RWPE2 (cell line): ENCODE measurements at regions not wholly inside any gene's neighbourhood (a gene's known extent, or its start where the extent isn't known, plus 50 kb on each side); places are given as distances from the start of the nearest gene placed in this dataset.
A peak's percentile ranks its signal among the peaks of the same experiment; 100 is the strongest.

ENCODE experiments used
- ATAC-seq: fragments of 200-7000 bp; cut with Tn5 transposase; 3 replicates; pipeline ENCODE4 v1.9.1; 2021; ENCODE audit warnings: low read depth
- DNase-seq: peaks from one replicate; pipeline ENCODE4 v3.0.0-alpha.2; 2020; ENCODE audit warnings: low spot score
- H3K27ac ChIP-seq: fragments of 450-650 bp; 2 replicates; pipeline ENCODE4 v1.5.1; 2017; ENCODE audit warnings: mild to moderate bottlenecking; ENCODE audit not compliant: poor library complexity, severe bottlenecking
- H3K27me3 ChIP-seq: fragments of 250-450 bp; sonication (Bioruptor Pico); 2 replicates; pipeline ENCODE4 v1.5.1; 2021; ENCODE audit warnings: mild to moderate bottlenecking, moderate library complexity; ENCODE audit not compliant: insufficient read depth, poor library complexity, severe bottlenecking
- H3K36me3 ChIP-seq: fragments of 250-450 bp; sonication (Bioruptor Pico); 2 replicates; pipeline ENCODE4 v1.5.1; 2020; ENCODE audit warnings: low read depth, mild to moderate bottlenecking, moderate library complexity
- H3K4me1 ChIP-seq: fragments of 250-450 bp; sonication (Bioruptor Pico); 2 replicates; pipeline ENCODE4 v1.5.1; 2021; ENCODE audit warnings: mild to moderate bottlenecking, moderate library complexity; ENCODE audit not compliant: insufficient read depth, poor library complexity, severe bottlenecking
- H3K4me3 ChIP-seq: fragments of 250-450 bp; sonication (Bioruptor Pico); 2 replicates; pipeline ENCODE4 v1.5.1; 2021; ENCODE audit warnings: mild to moderate bottlenecking, moderate library complexity; ENCODE audit not compliant: severe bottlenecking
- H3K9me3 ChIP-seq: fragments of 250-450 bp; sonication (Bioruptor Pico); 2 replicates; pipeline ENCODE4 v1.5.1; 2021; ENCODE audit warnings: mild to moderate bottlenecking, moderate library complexity; ENCODE audit not compliant: severe bottlenecking
- CTCF ChIP-seq: fragments of 450-650 bp; IDR thresholded peaks from one replicate; pipeline ENCODE4 v1.5.1; 2017; ENCODE audit warnings: mild to moderate bottlenecking, moderate library complexity; ENCODE audit not compliant: poor library complexity, severe bottlenecking

GRCh38 chr12:89951694-89952060 lies 243.0 kb upstream of the ATP2B1 start:
- peaks cover 50% of the 10 kb centered on the region for H3K4me1 ChIP-seq
- TF ChIP-seq CTCF = no peak
- H3K27ac ChIP-seq = peak overlapping the region; percentile 94
- no peak overlapping the region for H3K4me3 ChIP-seq
- no peaks in the 10 kb centered on the region for H3K27me3 ChIP-seq
- DNase-seq = no peak
- H3K9me3 ChIP-seq = no peaks in the 10 kb centered on the region
- H3K36me3 ChIP-seq = no peaks in the 10 kb centered on the region
- no peak; the same call in 2 of the 3 replicates for ATAC-seq

DNA sequence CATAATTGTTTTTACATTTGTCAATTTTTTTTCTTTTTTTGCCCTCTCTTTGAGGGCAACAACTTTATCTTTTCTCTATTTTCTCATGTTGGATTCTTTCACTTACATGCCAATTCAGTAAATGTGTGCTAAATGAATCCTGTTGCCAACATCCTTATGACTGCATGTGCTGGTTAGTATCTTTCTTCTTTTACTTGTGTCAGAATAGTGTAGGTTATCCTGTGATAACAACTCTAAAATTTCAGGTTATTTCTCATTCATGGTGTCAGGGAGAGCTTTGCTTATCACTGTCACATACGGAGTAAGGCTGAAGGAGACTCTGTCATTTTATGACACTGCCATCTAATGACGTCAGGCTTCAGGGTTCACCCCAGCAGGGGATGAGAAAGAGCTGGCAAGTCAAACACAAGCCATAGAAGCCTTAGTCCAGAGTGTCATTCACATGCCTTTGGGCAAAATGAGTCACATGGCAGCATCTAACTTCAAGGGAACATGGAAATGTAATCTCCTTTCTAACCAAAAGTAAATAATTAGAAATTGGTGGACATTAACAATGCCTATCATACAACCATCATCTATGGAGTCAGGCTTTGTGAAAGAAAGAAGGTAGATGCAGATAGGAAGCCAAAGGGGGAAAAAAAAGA lies 242.5 kb upstream of the ATP2B1 start:
- peak overlapping the region; percentile 94 for H3K27ac ChIP-seq
- H3K27me3 ChIP-seq = no peaks in the 10 kb centered on the region
- DNase-seq = no peak
- peaks cover 50% of the 10 kb centered on the region for H3K4me1 ChIP-seq
- no peak for TF ChIP-seq CTCF
- H3K9me3 ChIP-seq = no peaks in the 10 kb centered on the region
- no peak overlapping the region for H3K4me3 ChIP-seq
- peak; percentile 19 for ATAC-seq
- H3K36me3 ChIP-seq = no peaks in the 10 kb centered on the region

- no peak for DNase-seq
- Histone ChIP-seq H3K4me3 (no peak overlapping the region), H3K36me3 (no peaks in the 10 kb centered on the region), H3K9me3 (no peaks in the 10 kb centered on the region), H3K27me3 (no peaks in the 10 kb centered on the region), H3K27ac (peak overlapping the region; percentile 94), H3K4me1 (peaks cover 50% of the 10 kb centered on the region)
- no peak for TF ChIP-seq CTCF
- ATAC-seq = no peak
Measured at GRCh38 chr12:89950421-89950820, 241.8 kb upstream of the ATP2B1 start.

DNA sequence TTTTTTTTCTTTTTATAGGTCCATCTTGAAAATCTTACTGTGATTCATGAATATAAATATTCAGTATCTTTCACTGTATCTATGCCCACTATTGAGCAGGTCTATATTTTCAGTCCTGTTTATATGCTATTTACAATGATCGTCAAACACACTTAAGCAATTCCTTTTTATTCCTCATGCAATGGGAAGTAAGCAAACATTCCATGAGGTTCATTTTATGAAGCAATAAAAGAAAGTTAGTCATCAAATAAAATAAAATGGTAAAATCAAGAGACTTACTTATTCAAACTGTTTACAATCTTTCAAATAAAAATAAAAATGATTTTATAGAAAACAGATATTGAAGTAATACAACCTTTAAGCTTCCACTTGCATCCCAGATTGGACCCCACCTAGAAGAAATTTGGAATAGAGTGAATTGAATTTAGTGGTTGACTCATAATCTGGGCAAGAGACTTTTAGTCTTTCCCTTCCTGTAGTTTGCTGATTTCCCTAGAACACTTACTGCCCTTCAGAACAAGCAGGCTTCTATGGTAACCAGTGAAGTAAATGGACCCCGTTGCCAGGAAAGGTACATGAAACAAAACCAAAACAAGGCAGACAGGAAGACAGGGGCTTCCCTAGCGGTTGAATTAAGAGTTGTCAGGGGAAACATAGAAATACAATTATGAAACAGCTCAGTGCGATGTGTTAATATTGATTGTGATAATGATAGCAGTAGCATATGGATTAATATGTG lies 241.0 kb upstream of the ATP2B1 start:
- H3K27ac ChIP-seq = peak overlapping the region; percentile 94

More for the DNA sequence above, 241.0 kb upstream of the ATP2B1 start:
- Histone ChIP-seq H3K9me3 (no peaks in the 10 kb centered on the region), H3K4me1 (peaks cover 50% of the 10 kb centered on the region), H3K27me3 (no peaks in the 10 kb centered on the region), H3K36me3 (no peaks in the 10 kb centered on the region), H3K4me3 (no peak overlapping the region)
- DNase-seq (no peak), ATAC-seq (peak; percentile 77)
- peak; percentile 58 for TF ChIP-seq CTCF
